GM21723 (cell line): ENCODE measurements at regions not wholly inside any gene's neighbourhood (a gene's known extent, or its start where the extent isn't known, plus 50 kb on each side); places are given as distances from the start of the nearest gene placed in this dataset.
"Not testable (repeated sequence)": the region's sequence is repeated elsewhere in the genome, so short reads cannot be mapped to it uniquely, and the experiment has no call there.

ENCODE experiments used
- ATAC-seq: cut with Tn5 transposase; IDR thresholded peaks from one replicate; pipeline ENCODE4 v1.9.1; 2021; ENCODE audit warnings: mild to moderate bottlenecking, moderate library complexity; ENCODE audit not compliant: unreplicated experiment

DNA sequence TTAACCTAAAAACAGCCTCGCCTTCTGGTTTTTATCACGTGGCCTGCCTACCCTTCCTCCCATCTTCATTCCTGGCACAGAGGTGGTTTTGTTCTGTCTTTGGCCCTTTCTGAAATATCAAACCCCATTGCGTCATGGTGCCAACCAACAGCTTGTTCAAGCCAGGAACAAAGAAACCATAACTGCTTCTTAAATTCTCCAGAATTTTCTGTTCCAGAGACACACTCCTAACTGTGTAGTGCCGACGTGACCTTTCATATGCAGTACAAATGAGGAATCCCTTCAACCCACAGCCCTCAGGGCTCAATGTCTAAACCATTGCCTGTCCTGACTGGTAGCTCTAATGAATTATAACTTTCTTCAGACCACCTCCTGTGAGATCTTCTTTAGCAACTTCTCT is 82.2 kb upstream of the TNP1 start:
- no peak for ATAC-seq

DNA sequence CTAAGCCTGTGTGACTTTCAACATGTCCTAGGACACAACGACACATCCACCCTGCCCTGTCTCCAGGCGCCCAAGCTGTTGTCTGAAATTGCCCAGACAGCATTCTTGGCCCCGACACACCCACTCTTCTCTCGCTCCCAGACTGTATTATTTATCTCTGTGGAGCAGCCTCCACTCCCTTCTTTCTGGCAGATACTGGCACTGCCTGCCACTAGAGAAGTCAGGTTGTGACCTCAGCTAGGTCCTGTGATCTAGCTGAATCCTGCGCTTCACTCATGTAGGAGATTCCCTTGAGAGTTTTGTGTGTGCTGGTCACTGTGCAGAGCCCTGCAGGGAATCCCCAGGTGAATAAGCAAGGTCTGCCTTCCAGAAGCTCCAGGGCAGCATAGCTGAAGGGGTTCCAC is 77.1 kb upstream of the TNP1 start:
- ATAC-seq: no peak

DNA sequence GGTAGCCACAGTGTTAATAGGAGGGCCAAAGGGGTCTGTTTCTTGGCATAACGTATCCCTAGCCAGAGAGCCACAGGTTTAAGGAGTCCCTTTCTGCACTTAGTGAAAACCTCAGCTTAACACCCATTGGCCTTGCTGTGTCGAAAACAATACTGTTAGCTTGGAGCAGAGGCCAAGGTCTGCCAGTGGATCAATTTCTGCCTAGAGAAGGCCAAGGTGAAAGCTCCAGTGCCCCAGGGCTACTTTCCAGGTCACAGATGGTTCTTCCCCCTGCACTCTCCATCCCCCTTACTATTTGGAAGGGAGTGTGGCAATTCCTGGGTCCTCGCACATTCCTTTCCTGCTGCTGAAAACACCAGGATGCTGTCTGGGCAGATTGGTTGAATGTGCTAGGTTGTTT is 74.8 kb upstream of the TNP1 start:
- no peak for ATAC-seq

DNA sequence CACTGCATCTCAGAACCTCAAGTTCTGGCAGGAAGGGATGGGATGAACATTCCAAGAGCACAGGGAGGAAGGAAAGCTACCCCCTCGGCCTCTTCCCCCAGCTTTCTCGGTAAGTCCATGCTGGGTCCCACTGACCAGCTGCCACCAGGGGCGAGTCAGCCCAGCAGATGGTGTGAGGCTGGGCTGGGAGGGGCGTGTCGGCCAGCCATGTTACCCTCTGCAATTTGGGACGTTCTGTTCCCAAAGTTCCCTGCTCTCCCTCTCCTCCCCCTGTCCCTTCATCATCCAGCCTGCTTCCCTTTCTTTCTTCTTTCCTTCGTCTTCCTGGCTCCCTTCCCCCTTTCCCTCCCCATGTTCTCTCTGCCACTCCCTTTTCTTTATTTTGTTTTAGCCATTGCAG is 74.3 kb upstream of the TNP1 start:
- no peak for ATAC-seq

DNA sequence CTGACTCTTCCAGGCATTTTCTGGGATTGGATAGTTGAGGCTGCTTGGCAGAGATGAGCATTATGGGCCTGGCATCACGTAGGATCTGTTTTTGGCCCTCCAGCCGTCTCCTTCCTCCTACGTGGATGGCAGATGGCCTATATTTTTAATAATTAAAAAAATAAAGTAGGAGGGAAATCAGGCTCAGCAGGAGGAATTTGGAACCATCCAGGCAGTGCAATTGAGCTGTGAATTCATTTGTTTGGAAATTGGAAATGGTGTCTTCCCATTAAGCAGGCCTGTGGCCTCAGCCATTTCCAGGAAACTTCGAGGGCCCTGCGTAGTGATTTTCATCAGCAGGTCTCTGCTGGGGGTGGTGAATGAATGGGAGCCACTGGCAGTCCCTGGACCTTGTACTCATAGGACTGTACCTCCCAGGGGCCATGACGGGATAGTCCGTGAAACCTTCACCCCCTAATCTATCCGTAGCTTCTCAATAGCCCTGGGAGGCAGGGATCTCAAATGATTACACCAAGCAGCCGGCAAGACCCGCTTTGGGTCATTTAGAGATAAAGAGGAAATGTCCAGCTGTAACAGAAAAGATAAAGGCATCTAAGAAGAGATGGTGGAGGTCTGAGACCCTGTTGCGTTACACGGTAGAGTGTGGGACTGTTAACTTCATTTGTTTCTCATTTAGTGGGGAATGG is 73.1 kb upstream of the TNP1 start:
- ATAC-seq: no peak

DNA sequence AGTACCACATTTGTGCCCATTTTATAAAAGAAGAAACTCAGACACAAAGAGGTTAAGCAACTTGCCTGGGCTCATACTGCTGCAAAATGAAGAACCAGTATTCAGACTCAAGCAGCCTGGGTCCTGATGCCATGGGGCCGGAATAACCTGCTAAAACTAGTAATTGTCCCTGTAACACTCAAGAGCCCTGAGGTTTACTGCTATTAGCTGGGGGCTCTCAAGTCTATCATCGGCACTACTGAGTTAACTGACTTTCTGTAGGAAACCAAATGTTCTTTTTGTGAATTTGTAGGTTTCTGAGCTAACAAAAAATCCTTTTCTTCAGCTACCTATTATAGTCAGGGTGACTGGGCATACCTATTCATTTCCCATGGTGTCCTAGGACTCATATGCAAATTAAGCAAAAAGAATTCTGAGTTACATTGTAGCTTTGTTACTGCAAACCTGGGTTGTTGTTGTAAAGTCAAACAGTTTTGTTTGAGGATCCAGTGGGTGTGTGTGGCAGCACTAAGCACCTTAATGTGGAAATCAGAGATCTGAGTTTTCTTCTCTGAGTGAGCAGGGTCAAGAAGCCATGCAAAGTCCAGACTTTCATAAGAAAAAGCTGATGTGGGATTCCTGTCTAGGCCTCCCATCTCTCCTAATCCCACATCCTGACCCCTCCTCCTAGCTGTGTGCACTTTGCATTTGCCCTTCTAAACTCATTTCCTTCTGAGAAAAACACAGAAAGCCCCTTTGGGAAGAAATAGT is 72.4 kb upstream of the TNP1 start:
- ATAC-seq: no peak

DNA sequence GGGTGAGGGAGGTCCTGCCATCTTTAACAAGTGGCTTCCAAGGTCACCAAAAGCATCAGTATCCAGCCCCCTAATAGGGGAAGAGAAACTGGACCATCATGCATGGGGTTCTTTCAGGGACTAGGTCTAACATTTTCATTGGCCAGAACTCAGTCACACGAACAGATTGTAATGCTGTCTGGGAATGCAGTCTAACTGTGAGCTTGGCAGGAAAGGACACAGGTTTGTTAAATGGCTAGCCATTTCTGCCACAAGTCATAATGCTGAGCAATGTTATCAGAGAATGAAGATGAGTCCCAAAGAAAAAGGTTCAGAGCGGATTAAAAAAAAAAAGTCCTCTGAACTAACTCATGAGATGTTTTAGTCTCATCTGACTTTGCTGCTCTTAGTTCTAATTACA is 70.9 kb upstream of the TNP1 start:
- ATAC-seq: no peak

DNA sequence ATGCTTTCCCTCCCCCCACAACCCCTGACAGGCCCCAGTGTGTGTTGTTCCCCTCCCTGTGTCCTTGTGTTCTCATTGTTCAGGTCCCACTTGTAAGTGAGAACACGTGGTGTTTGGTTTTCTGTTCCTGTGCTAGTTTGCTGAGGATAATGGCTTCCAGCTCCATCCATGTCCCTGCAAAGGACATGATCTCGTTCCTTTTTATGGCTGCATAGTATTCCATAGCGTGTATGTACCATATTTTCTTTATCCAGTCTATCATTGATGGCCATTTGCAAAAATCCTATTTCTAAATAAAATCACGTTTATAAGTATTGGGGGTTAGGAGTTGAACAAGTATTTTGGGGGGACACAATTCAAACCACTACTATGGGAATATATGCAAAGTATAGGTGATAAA is 69.5 kb upstream of the TNP1 start:
- ATAC-seq: not testable (repeated sequence)

DNA sequence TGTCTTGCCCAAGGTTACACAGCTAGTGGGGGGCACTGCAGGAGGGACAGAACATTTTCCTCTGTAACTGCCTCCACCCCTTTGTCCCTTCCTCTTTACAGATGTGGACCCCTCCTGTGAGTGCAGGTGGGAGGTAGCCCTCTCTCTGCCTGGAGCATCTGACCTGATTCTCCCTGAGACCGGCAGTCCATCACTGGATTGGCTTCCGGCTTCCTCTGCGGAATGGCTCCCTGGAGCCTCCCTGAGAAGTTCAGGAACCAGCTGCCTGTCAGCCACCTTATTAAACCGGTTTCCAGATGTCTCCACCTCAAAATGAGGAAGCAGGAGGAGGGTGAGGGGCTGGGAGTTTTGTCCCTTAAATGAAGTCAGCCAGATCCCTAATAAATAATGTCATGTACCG is 67.3 kb upstream of the TNP1 start:
- no peak for ATAC-seq

DNA sequence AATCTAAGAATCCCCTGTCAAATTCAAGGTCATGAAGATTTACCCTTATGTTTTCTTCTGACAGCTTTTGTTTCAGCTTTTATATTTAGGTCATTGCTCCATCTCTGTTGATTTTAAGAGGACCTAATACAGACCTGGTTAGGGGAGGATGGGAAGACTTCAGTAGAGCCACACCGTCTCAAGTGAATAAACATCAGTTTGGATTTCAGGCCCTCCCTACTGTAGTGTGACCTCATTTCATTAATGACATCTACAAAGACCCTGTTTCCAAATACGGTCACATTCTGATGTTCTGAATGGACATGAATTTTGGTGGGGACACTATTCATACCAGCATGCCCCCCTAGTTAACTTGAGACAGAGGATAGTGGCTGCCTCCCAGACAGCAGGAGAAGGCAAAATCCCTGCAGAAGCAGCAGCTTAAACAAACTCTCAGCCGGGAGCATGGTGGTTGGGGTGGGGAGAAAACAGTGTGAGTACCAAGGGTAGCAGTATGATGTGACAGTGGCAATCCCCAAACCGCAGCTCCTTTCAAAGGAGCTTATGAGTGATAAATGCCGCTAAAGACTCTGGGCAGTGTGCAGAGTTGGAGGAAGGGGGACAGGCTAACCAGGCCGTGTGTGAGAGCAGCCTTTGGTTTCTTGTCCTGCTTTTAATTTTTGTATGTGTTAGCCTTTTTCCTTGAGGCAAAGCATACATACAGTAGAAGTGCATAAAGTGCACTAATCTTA is 65.9 kb upstream of the TNP1 start:
- no peak for ATAC-seq

DNA sequence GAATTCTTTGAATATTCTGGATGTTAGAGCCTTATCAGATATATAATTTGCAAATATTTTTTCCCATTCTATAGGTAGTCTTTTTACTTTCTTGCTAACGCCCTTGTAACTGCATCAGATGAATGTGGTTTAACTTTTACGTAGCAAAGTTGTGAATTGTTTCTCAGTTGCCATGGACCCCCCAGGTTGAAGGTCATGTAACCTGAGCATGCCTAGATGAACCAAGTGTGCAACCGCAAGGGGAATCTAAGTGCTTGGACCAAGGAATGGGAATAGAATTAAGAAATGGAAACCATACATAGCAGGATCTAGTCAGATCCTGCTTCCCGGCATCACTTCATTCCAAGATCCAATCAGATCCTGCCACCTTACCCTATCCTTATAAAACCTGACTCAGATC is 65.1 kb upstream of the TNP1 start:
- no peak for ATAC-seq

DNA sequence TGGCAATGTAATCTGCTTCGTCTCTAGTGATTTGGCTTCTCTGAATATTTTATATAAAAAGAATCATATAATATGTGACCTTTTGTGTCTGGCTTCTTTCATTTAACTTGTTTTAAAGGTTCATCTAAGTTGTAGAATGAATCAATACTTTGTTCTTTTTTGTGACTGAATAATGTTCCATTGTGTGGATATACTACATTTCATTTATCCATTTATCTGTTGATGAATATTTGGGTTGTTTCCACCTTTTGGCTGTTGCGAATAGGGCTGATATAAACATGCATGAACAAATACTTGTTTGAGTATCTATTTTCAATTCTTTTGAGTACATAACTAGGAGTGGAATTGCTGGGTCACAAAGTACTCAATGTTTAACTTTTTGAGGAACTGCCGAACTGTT is 63.8 kb upstream of the TNP1 start:
- ATAC-seq: no peak

DNA sequence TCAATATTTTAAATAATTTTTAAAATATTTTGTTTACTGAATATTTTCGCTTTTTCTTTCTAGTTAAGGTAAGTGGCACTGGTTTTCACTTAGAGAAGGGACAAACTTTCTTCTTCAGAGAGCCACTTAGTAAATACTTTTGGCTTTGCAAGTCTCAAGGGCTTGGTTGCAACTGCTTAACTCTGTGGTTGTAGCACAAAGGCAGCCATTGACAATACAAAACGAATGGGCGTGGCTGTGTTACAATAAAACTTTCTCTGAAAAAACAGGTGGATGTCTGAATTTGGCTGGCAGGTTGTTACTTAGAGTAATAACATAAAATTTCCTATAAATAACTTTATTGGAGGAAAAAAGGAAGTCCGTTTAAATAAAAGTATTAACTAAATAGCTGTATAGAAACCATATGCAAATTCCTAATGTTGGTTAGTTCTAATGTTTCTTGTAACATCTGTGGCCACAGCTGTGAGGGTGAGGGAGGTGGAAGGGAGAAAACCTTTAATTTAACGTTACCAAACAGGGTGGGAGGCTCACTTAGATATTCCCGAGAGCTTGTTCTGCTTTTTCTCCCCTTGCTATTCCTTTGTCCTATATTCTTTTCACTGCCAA is 62.4 kb upstream of the TNP1 start:
- ATAC-seq: peak; percentile 81

DNA sequence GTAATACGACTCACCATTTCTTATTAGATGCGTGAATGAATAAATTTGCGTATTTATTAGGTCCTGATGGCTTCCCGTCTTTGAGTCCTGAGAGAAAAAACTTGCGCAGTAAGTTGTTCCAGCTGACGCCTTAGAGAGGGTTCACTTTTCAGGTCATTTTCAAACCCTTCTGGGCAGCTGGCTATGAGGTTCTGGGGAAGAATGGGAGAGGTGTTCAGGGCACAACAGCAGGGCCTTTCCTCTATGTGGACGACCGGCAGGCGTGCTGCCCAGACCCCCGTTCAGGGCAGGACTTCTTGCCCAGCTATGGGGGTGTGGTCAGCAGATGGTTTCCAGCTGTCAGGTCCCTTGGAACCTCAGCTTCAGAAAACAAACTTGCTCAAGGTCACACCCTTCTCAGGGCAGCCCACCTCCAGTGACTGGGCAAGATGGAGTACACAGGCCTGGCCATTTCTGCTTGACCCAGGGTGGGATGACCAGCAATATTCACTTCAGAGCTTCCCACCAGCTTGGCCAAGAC is 61.1 kb upstream of the TNP1 start:
- ATAC-seq: no peak

DNA sequence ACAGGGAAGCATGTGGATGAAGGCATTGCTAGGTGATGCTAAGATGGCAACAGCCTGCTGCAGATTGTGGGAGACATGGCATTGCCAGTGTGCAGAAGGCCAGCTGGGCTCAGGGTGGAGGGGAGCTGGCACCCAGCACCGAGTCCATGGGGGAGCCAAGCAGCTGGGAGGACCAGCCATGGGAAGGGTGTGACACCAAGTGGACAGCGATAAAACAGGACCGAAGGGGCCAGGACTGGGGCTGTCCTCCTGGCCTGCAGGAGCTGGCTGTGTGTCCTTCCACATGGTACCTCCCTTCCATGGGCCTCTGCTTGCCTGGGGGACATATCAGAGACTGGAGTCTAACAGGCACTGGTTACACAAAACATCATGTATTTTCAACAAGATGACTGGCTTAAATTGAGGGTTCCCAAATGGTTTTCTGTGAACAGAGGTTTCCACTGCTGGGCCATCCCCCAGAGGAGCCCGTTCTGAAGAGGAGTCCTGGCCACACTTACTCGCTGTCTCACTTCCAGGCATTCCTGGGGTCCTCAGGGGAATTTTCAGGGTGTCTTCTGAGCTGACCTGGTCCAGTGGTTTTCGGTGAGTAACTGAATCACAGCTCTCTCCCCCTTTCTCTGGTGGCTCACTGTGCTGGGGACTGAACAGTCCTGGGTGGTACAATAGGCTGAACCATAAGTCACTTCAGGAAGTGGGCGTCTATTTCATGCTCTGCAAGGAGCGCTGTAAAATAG is 60.4 kb upstream of the TNP1 start:
- ATAC-seq: no peak

DNA sequence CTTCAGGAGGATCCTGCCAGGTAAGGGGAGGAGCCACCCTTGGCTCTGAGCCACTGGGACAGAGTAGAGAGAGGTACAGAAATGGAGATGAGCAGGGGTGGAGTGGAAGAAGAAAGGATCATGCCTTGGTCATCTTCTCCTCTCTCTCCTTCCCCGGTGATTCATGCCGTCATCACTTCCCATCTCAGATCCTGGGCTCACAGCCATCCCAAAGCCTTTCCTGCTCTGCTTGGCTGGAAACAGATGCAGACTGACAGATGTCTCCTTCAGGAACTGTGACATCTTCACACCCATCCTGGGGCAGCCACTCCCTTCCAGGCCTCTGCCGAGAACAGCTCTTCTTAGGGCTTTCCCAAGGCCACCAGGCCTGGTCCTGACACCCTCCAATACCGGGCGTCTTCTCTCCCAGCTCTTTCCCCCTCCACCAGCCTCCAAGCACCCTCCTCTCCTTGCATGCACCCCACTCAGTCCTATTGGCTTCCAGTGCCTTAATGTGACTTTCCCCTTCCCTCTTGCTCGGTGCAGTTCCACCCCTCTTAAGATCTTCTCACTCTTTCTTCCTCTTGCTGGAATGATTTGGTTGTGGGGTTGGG is 58.3 kb upstream of the TNP1 start:
- ATAC-seq: no peak

DNA sequence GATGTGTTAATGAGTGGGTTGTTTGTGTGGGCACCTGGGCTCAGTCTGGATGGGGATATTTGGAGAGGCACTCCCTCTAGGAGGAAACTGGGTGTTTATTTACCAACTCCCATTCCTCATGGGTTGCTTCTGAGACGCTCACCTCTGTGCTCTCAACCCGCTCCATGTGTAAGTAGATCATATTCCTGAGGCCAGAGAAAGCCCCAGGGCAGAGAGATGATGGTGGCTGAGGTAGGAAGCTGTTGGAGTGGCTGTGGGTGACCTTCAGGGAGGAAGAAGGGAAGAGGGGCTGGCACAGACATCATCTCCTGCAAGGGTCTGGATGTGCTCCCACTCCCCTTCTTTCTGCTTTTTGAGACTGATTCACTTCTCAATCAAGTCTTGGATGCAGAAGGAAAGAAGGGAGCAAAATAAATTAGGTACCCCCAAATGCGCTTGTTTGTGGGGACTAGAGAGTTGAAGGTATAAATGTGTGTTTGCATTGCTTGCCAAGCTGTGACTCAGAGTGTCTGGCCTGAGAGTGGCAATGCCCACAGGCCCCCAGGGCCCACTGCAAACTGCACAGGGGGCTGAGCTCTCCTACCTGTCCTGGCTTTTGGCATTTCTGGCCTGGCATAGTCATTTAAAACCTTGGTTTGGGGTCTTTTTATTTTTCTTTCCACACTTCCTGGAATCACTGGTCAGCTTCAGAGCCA is 57.2 kb upstream of the TNP1 start:
- no peak for ATAC-seq

DNA sequence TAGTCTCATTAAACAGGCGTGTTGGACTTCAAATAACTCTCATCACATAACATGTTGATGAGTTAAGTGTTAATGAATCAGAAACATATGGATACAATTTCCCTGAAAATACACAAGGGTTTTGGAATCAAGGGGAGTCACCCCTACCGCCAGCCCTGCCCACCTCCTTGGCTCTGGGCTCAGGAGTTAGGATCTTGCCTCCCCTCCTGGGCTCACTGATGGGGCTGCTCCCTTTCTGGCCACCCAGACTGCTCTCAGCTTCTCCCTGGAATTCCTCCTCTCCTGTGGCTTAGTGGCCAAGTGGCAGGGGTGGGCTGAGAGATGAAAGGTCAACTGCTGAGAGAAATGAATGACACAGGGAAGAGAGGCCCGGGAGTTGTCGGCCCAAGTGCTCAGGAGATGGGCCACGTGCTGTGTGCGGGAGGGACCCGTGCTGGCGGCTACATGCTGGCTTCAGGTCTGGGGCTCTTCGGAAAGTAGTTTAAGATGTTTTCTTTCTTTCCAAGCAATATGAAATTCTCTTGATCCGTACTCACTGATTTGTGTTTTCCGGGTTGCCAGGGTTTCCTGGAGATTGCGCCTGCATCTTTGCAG is 55.8 kb upstream of the TNP1 start:
- ATAC-seq: no peak

DNA sequence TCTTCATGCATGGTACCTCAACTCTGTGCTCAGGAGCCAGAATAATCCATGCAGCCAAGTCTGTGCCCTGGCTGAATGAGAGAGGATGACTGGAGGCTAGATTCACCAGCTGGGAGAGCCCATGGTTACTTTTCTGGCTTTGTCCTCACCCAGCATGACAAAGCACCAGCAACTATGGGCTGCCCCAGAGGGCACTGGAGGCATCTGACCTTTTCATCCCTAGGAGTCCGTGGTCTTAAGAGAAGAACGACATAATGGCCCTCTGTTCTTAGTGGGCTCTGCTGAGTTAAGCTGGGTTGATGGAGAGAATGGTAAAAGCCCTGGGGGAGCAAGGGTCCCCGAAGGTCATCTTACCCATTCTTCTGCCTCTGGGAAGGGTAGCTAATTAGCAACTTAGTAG is 54.6 kb upstream of the TNP1 start:
- ATAC-seq: no peak
